HG03521 (cell line): ENCODE measurements at regions not wholly inside any gene's neighbourhood (a gene's known extent, or its start where the extent isn't known, plus 50 kb on each side); places are given as distances from the start of the nearest gene placed in this dataset.

Experiments
- ATAC-seq: cut with Tn5 transposase; IDR thresholded peaks from one replicate; pipeline ENCODE4 v1.9.1; 2021; ENCODE audit warnings: mild to moderate bottlenecking, moderate library complexity; ENCODE audit not compliant: unreplicated experiment

DNA sequence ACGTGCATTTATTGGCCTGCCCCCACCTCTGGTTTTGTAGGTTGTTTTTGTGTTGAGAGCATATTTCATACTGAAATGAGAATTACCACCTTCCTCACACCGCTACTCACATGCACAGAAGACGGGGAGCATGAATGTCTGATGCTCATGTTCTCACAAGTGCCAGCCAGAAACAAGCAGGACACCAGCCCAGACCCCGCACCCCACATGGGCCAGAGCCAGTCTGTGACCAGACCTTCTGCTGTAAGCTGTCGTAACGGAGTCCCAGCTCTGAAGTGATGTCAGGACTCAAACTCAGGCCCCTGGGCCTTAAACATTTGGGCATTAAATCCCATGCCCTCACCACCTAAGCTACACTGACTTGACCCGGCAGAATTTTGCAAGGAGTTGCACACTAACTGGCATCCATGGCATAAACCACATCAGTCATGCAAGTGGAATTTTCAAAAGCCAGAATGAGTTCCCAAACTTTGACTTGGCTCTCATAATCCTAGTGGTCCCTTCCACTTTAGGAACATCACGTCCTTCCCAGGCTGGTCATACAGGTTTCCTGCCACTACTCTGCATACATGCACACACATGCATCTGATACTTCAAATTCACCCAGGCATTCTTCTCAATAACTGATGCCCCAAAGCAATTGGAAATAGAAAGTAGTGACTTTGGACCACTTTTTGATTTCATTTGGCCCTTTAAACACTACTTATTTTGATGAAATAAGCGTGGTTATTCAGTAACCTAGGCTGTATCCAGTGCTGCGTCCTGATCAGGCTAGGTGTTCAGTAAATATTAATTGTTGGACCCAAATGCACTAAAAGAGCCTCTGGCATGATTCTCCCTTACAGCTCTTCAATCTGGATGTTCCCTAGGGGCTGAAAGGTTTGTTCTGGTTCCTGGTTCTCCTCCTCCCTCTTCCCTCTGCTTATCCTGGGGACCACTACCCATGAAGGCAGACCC is 223.1 kb upstream of the ID2 start:
- ATAC-seq: no peak

- no peak for ATAC-seq
These were observed 222.4 kb upstream of the ID2 start for GRCh38 chr2:8459474-8459873.

- ATAC-seq: no peak
These were observed 220.5 kb upstream of the ID2 start for GRCh38 chr2:8461341-8461740.

DNA sequence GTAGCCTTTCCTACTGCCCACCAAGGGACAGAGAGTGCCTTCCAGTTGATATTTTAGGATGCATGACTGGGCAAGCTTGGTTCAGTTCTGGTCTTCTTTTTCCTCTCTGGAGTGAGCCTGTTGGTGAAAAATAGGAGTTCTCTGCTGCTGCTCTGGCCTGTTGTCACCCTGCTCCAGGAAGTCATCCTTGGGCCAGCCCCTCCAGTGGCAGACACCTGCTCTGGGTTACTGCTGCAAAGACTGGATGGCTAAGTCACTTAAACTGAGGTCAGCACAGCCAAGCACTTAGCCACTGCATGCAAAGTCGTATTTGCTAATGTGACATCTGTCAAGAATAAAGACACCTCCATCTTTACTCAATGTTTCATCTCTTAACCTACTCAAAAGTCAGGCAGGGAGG is 219.6 kb upstream of the ID2 start:
- ATAC-seq: no peak

GRCh38 chr2:8462899-8463648 is 218.8 kb upstream of the ID2 start:
- no peak for ATAC-seq

GRCh38 chr2:8465560-8465959 is 216.3 kb upstream of the ID2 start:
- ATAC-seq: no peak

GRCh38 chr2:8469709-8470493 is 212.0 kb upstream of the ID2 start:
- ATAC-seq: no peak

- ATAC-seq: peak; percentile 44
These were observed 209.1 kb upstream of the ID2 start for GRCh38 chr2:8472545-8473323.

DNA sequence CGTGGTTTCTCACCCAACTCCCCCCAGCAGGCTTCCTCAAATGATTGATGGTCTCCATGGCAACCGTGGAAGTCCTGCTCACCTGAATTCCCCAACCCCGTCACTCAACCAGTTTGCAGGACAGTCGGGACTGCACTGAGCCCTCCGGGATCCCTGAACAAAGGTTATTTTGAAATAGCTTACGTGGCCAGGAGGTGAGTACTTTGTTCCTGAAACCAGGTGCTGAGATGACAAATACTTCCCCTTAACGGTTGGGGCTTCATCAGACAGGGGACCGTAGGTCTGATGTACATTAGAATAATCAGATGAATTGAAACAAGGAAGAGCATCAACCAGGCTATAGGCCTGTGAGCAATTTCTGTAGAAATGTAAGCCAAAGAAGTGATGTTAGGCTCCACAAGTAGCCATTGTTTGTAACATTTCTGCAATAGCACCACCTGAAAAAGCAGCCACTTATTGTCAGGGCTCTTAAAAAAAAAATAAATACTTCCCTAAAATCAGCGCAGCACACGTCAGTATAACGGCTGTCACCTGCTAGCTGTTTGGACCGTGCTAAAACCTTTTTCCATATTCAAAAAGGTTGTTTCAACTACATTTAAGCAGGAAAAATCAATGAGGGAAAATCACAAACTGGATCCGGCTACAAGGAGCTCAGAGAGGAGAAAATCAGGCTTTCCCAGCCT is 206.4 kb upstream of the ID2 start:
- ATAC-seq: peak; percentile 30

DNA sequence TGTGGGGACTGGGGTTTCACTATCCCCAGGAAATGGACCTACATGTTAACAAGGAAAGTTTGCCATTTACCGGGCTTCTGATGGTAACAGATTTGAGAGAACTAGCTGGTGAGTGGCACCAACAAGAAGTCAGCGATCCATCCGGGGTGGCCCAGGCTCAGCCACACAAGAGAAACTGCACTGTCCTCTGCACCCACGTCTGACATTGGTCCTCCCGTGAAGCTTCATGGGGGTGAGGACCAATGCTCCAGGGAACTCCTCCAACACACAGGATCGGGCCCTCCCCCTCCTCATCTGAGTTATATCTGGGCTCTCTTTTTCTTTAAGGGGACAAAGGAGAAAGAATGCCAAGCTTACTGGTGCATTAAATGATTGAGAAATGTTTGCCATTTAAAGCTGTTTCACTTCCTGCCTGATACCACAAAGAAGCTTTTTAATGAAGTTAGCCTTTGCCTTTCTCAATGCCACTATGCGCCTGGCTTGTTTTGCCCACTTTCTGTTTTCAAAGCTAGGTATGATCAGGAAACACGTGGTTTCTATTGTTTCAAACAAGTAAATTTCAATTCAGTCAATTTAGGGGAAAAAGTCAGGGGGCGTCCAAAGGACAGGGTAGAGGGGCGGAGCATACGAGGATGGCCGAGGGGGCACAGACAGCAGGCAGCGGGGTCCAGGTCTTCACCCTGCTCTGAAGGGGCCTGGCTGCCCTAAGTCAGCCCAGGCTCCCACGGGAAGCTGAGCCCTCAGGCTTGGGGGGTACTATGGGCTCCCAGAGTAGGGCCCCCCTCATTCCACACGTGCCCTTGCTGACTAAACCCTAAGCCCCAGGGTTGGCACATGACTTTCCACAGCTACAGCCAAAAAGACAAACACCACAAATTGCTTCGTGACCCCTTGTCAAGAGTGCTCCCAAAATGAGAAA is 204.0 kb upstream of the ID2 start:
- peak; percentile 38 for ATAC-seq

GRCh38 chr2:8478471-8478793 is 203.4 kb upstream of the ID2 start:
- ATAC-seq: no peak

DNA sequence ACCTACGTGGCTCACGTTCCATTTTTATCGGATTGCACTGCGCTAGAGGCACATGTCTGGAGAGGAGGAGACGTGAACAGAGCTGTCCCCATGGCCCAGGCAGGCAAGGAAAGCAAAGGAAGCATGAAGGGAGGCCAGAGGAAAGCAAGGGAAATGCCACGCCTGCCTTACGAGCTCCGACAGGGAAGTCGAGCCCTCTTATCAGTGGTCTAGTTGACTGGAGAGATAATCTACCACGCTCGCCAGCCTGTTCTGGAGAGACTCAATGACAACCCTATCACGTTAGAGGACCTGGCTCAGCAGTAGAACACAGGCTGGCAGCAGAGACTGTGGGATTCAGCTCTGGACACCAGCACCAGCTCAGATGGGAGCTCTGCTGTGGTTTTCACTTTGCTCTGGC is 202.6 kb upstream of the ID2 start:
- ATAC-seq: no peak

GRCh38 chr2:8480915-8481314 is 200.9 kb upstream of the ID2 start:
- no peak for ATAC-seq

GRCh38 chr2:8481463-8482009 is 200.3 kb upstream of the ID2 start:
- ATAC-seq: peak; percentile 43

DNA sequence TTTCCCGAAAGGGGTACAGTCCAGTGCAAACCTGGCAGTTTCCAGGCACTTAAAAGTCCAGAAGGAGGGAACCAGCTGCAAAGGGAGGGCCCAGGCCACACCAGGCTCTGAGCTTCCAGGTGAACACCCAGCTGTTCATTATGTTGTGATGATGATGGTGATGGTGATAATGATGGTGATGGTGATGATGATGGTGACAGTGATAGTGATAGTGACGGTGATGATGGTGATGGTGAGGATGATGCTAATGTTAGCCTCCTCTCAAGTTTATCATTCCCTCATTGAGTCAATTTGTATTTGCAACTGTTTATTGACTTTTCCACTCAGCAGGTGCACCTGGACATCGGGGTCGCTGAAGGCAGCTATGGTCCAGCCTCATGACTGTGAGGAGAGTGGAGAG is 199.4 kb upstream of the ID2 start:
- no peak for ATAC-seq

GRCh38 chr2:8484502-8485283 is 197.2 kb upstream of the ID2 start:
- no peak for ATAC-seq

DNA sequence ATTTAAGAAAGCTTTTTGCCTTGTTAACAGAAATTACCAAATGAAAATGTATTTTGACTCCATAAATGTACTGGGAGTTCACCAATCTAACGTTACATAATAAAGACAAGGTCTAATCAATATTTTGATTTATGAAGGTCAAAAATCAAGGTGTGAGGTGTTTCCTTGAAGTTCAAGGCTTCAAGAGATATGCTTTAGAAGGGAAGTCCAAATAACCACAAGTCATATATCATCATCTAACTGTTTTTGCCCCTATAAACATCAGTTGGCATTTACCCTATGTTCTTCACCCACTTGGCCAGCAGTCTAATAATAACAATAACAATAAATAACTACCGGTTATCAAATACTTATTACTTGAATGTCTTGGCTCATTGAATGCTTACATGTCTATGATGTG is 196.1 kb upstream of the ID2 start:
- ATAC-seq: no peak

- ATAC-seq: no peak
These were observed 195.7 kb upstream of the ID2 start for GRCh38 chr2:8486141-8486540.
